Chondrocyte (in vitro differentiated cells): ENCODE measurements at regions not wholly inside any gene's neighbourhood (a gene's known extent, or its start where the extent isn't known, plus 50 kb on each side); places are given as distances from the start of the nearest gene placed in this dataset.
A peak's percentile ranks its signal among the peaks of the same experiment; 100 is the strongest.
"Not testable (repeated sequence)": the region's sequence is repeated elsewhere in the genome, so short reads cannot be mapped to it uniquely, and the experiment has no call there.

Source experiments
- DNase-seq: peaks from one replicate; pipeline ENCODE4 v3.0.0; 2021; ENCODE audit warnings: mixed read lengths, low spot score
- H3K27ac Mint-ChIP-seq: one replicate; pipeline ENCODE4 v1.8.0; 2021; ENCODE audit warnings: mild to moderate bottlenecking, moderate library complexity, mixed read lengths; ENCODE audit not compliant: unreplicated experiment
- H3K27me3 Mint-ChIP-seq: 2 replicates; pipeline ENCODE4 v1.8.0; 2021; ENCODE audit warnings: low read depth, mixed read lengths
- H3K36me3 Mint-ChIP-seq: 2 replicates; pipeline ENCODE4 v1.8.0; 2021; ENCODE audit warnings: low read depth, mixed read lengths
- H3K4me1 Mint-ChIP-seq: 2 replicates; pipeline ENCODE4 v1.8.0; 2021; ENCODE audit warnings: low read depth, mild to moderate bottlenecking, mixed read lengths
- H3K4me3 Mint-ChIP-seq: one replicate; pipeline ENCODE4 v1.8.0; 2021; ENCODE audit warnings: mild to moderate bottlenecking, moderate library complexity, mixed read lengths; ENCODE audit not compliant: unreplicated experiment
- H3K9me3 Mint-ChIP-seq: 2 replicates; pipeline ENCODE4 v1.8.0; 2021; ENCODE audit warnings: low read depth, mixed read lengths
- TF ChIP-seq, protein P1 (sequence below): fragments of 200-600 bp; sonication (generic); IDR thresholded peaks from 2 replicates; pipeline ENCODE4 v1.5.0; 2021; ENCODE audit warnings: antibody characterized with exemption, mild to moderate bottlenecking, moderate library complexity

DNA sequence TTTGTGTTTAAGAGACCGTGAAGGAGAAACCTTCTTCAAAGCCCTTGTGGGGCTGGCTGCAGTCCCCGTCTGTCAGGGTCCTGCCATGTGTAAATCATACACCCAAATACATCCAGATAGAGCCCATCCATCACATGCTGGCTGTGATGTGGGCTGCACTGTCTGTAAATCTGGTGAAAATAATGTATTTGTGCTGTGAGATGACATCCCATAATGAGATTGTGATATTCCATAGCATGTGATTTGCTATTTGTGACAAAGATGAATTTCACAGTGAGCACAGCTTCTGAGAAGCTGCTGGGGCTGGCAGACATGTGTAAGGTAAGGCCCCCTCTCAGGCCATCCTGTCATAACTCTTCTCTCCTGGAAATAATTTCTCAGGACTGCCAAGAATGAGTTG lies 114.3 kb upstream of the MB21D2 start:
- no peak for DNase-seq
- no peaks in the 10 kb centered on the region for H3K9me3 Mint-ChIP-seq
- peaks cover 13% of the 10 kb centered on the region for H3K27me3 Mint-ChIP-seq
- peaks cover 6% of the 10 kb centered on the region for H3K4me1 Mint-ChIP-seq
- H3K27ac Mint-ChIP-seq: no peak overlapping the region
- H3K36me3 Mint-ChIP-seq: no peaks in the 10 kb centered on the region
- H3K4me3 Mint-ChIP-seq: no peak overlapping the region
- TF ChIP-seq, protein P1, sequence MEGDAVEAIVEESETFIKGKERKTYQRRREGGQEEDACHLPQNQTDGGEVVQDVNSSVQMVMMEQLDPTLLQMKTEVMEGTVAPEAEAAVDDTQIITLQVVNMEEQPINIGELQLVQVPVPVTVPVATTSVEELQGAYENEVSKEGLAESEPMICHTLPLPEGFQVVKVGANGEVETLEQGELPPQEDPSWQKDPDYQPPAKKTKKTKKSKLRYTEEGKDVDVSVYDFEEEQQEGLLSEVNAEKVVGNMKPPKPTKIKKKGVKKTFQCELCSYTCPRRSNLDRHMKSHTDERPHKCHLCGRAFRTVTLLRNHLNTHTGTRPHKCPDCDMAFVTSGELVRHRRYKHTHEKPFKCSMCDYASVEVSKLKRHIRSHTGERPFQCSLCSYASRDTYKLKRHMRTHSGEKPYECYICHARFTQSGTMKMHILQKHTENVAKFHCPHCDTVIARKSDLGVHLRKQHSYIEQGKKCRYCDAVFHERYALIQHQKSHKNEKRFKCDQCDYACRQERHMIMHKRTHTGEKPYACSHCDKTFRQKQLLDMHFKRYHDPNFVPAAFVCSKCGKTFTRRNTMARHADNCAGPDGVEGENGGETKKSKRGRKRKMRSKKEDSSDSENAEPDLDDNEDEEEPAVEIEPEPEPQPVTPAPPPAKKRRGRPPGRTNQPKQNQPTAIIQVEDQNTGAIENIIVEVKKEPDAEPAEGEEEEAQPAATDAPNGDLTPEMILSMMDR: no peak

DNA sequence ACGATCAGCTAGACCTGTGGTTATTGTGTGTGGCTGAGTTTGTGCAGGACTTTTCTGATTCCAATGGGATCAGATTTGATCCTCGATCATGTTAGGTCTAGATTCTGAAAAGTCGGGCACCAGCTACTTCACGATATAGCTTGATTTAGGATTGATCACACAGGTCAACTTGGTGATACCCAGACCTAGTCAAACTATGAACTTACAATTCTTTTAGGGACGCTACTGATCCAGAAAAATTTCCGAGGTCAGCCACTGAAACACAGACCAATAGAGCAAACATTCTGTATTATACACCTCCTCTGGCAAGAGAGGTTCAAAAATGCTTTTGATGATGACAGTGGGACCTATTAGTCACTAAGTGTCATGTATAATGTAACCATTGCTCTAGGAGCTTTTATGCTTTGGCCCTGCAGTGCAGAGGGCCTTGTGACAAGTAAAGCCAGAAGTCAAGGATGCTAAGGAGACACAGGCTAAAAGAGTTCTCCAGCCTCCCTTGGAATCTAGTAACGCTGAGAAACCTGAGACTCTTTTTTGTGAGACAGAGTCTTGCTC lies 115.6 kb upstream of the MB21D2 start:
- H3K4me3 Mint-ChIP-seq: no peak overlapping the region
- TF ChIP-seq, protein P1: no peak
- no peak for DNase-seq
- H3K4me1 Mint-ChIP-seq: peaks cover 6% of the 10 kb centered on the region
- H3K27me3 Mint-ChIP-seq: peaks cover 11% of the 10 kb centered on the region
- no peaks in the 10 kb centered on the region for H3K36me3 Mint-ChIP-seq
- no peak overlapping the region for H3K27ac Mint-ChIP-seq
- no peaks in the 10 kb centered on the region for H3K9me3 Mint-ChIP-seq

DNA sequence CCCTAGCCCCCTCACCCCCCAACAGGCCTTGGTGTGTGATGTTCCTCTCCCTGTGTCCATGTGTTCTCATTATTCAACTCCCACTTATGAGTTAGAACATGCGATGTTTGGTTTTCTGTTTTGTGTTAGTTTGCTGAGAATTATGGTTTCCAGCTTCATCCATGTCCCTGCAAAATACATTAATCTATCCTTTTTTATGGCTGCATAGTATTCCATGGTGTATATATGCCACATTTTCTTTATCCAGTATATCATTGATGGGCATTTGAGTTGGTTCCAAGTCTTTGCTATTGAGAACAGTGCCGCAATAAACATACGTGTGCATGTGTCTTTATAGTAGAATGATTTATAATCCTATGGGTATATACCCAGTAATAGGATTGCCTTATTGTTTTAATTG lies 120.2 kb upstream of the MB21D2 start:
- not testable (repeated sequence) for H3K36me3 Mint-ChIP-seq, DNase-seq, H3K27me3 Mint-ChIP-seq, H3K4me1 Mint-ChIP-seq, H3K4me3 Mint-ChIP-seq, H3K9me3 Mint-ChIP-seq, H3K27ac Mint-ChIP-seq

DNA sequence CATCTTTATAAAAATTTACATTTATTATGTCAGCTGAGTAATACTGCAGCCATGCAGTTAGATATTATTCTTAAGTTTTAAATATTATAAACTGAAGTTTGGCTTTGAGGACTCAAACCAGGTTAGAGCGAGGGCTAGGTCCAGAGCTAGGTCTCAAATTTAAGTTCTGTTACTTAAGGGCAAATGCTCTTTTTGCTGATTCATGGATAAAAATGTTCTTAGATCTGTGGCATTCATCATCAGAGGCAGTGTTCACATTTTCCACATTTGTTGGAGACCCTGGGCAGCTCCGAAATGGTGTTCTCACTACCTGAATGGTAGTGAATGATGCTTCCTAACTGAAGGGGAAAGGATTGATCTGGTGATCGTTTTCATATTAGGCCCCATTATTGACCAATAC lies 121.4 kb upstream of the MB21D2 start:
- TF ChIP-seq, protein P1: no peak
- H3K4me1 Mint-ChIP-seq: no peaks in the 10 kb centered on the region
- H3K9me3 Mint-ChIP-seq: no peaks in the 10 kb centered on the region
- DNase-seq: no peak
- no peak overlapping the region for H3K27ac Mint-ChIP-seq
- peaks cover 8% of the 10 kb centered on the region for H3K27me3 Mint-ChIP-seq
- H3K36me3 Mint-ChIP-seq: no peaks in the 10 kb centered on the region
- H3K4me3 Mint-ChIP-seq: no peak overlapping the region

DNA sequence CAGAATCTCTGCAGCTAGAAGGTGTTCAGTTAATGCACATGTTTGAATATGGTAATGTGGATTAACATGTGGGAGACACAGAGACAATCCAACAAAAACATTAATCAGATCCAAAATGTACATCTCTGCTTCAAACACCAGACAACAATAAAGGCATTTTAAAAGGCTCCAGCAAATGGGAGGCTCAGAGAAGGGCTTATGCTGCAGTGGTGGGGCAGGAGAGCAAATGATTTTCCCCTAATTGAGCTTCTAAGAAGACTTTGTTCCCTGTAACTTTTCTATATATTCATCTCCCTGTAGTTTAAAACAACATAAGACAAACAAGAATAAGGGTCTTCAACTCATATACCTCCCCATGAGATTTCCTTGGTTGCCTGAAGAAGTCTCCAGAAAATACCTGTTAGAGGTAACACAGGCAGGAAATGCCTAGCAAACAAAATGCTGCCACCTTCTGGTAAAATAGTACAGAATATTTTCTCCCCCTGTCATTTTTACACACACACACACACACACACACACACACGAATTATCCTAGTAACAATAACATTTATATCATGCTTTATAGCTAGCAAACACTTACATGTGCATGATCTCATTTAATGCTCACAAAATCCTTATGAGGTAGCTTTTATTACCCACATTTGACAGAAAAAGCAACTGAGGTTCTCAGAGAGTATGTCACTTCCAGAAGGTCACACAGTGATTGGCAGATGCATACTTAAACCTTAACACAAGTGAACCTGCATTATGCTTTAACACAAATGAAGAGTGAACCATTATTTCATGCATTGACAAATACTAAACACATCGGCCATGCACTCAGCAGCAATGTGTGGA lies 123.4 kb upstream of the MB21D2 start:
- Mint-ChIP-seq H3K36me3 (no peaks in the 10 kb centered on the region), H3K4me3 (no peak overlapping the region), H3K4me1 (no peaks in the 10 kb centered on the region), H3K27me3 (no peaks in the 10 kb centered on the region), H3K9me3 (no peaks in the 10 kb centered on the region), H3K27ac (no peak overlapping the region)
- no peak for DNase-seq
- TF ChIP-seq, protein P1: peak; percentile 85

DNA sequence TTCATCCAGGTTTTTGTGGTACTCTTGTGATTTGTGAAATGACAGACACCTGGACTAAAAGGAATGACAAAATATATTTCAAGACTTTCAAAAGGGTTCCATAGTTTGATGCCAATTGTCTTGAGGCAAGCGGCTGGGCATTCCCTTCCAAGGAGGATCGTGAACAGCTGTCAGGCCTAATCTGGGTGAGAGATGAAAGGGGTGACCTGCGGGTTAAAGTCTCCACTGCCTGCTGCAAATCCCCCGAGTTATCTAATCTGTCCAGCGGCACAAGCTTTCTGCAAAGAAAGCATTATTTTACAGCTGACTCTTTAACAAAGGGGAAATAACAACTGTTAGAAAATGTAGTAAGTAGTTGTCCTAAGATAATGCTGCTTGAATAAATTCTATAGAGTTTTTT lies 128.7 kb upstream of the MB21D2 start:
- Mint-ChIP-seq H3K4me3 (no peak overlapping the region), H3K36me3 (no peaks in the 10 kb centered on the region), H3K9me3 (no peaks in the 10 kb centered on the region), H3K27me3 (no peaks in the 10 kb centered on the region), H3K4me1 (peaks cover under 1% of the 10 kb centered on the region), H3K27ac (no peak overlapping the region)
- DNase-seq: no peak
- TF ChIP-seq, protein P1: no peak

DNA sequence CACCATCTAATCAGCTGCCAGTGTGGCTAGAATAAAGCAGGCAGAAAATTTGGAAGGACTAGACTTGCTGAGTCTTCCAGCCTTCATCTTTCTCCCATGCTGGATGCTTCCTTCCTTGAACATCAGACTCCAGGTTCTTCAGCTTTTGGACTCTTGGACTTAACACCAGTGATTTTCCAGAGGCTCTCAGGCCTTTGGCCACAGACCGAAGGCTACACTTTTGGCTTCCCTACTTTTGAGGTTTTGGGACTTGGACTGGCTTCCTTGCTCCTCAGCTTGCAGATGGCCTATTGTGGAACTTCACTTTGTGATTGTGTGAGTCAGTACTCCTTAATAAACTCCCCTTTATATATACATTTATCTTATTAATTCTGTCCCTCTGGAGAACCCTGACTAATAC lies 129.8 kb upstream of the MB21D2 start:
- not testable (repeated sequence) for DNase-seq, H3K27me3 Mint-ChIP-seq, H3K36me3 Mint-ChIP-seq, H3K9me3 Mint-ChIP-seq, H3K4me3 Mint-ChIP-seq, H3K27ac Mint-ChIP-seq
- H3K4me1 Mint-ChIP-seq: peaks cover 11% of the 10 kb centered on the region
